ENCODE measurements at regions not wholly inside any gene's neighbourhood (a gene's known extent, or its start where the extent isn't known, plus 50 kb on each side); places are given as distances from the start of the nearest gene placed in this dataset.

- TF ChIP-seq CTCF (IDR thresholded peaks at IDR 0.05) (no peak), EP300 (IDR thresholded peaks at IDR 0.05) (no peak)
Observed at GRCh38 chr9:17862629-17863028, 283.8 kb downstream of the SH3GL2 start.
